K562 (cell line): ENCODE measurements at regions not wholly inside any gene's neighbourhood (a gene's known extent, or its start where the extent isn't known, plus 50 kb on each side); places are given as distances from the start of the nearest gene placed in this dataset.

Experiments
- MYC ChIP-seq, 2 experiments: fragments of 250-450 bp in 1 of 2; sonication (Bioruptor Pico) in 1 of 2; IDR thresholded peaks; 2 replicates each; pipeline versions ENCODE4 v1.5.1 to v1.6.1; 2012 to 2021; ENCODE audit warnings: low read depth in 2 of 2, borderline replicate concordance in 1 of 2, improper control_type of control experiment in 1 of 2, low read length in 1 of 2, mild to moderate bottlenecking in 1 of 2, moderate library complexity in 1 of 2
- TF ChIP-seq, protein P1 (sequence below), 3 experiments: IDR thresholded peaks in 2 of 3; conservative IDR thresholded peaks in 1 of 3; 2 replicates each; pipeline ENCODE4 v1.5.1; 2011 to 2012; ENCODE audit warnings: low read length in 3 of 3, mild to moderate bottlenecking in 3 of 3, control low read depth in 2 of 3, improper control_type of control experiment in 1 of 3, inconsistent platforms in 1 of 3, low read depth in 1 of 3, mixed read lengths in 1 of 3, moderate library complexity in 1 of 3; ENCODE audit not compliant: insufficient read depth in 2 of 3

- TF ChIP-seq, protein P1, sequence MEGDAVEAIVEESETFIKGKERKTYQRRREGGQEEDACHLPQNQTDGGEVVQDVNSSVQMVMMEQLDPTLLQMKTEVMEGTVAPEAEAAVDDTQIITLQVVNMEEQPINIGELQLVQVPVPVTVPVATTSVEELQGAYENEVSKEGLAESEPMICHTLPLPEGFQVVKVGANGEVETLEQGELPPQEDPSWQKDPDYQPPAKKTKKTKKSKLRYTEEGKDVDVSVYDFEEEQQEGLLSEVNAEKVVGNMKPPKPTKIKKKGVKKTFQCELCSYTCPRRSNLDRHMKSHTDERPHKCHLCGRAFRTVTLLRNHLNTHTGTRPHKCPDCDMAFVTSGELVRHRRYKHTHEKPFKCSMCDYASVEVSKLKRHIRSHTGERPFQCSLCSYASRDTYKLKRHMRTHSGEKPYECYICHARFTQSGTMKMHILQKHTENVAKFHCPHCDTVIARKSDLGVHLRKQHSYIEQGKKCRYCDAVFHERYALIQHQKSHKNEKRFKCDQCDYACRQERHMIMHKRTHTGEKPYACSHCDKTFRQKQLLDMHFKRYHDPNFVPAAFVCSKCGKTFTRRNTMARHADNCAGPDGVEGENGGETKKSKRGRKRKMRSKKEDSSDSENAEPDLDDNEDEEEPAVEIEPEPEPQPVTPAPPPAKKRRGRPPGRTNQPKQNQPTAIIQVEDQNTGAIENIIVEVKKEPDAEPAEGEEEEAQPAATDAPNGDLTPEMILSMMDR (IDR thresholded peaks at IDR 0.05 in 2 of 3, conservative IDR thresholded peaks at IDR 0.05 in 1 of 3; ENCODE audit: insufficient read depth in 2 of 3, low read depth in 1 of 3, low read length in 3 of 3): no peak
- TF ChIP-seq MYC (IDR thresholded peaks at IDR 0.05; ENCODE audit: low read depth, low read length) (no peak), MYC (CRISPR knock-in tag; IDR thresholded peaks at IDR 0.05; ENCODE audit: borderline replicate concordance, low read depth) (no peak)
These were observed 156.4 kb downstream of the AACS start for GRCh38 chr12:125221602-125222001.
